Neuronal stem cell (in vitro differentiated cells): ENCODE measurements at regions not wholly inside any gene's neighbourhood (a gene's known extent, or its start where the extent isn't known, plus 50 kb on each side); places are given as distances from the start of the nearest gene placed in this dataset.
"Not testable (repeated sequence)": the region's sequence is repeated elsewhere in the genome, so short reads cannot be mapped to it uniquely, and the experiment has no call there.

Experiments used
- DNase-seq: peaks from one replicate; pipeline ENCODE4 v3.0.0-alpha.2; 2013; ENCODE audit warnings: low spot score
- H2AFZ ChIP-seq: one replicate; pipeline ENCODE4 v1.6.1; 2013; ENCODE audit warnings: mild to moderate bottlenecking, low read length, inconsistent platforms
- H2AK5ac ChIP-seq: 2 replicates; pipeline ENCODE4 v1.6.1; 2013; ENCODE audit warnings: low read depth, mild to moderate bottlenecking, inconsistent platforms, low read length, moderate library complexity, mixed read lengths
- H2BK120ac ChIP-seq: 2 replicates; pipeline ENCODE4 v1.6.1; 2013; ENCODE audit warnings: low read depth, mild to moderate bottlenecking, inconsistent platforms, low read length, moderate library complexity, mixed read lengths
- H2BK12ac ChIP-seq: one replicate; pipeline ENCODE4 v1.6.1; 2013; ENCODE audit warnings: low read length, inconsistent platforms
- H2BK15ac ChIP-seq: 2 replicates; pipeline ENCODE4 v1.6.1; 2013; ENCODE audit warnings: mild to moderate bottlenecking, low read length, inconsistent platforms, mixed read lengths
- H2BK5ac ChIP-seq: one replicate; pipeline ENCODE4 v1.6.1; 2013; ENCODE audit warnings: inconsistent platforms, mild to moderate bottlenecking, low read length, moderate library complexity
- H3K14ac ChIP-seq: one replicate; pipeline ENCODE4 v1.6.1; 2013; ENCODE audit warnings: low read length, inconsistent platforms
- H3K18ac ChIP-seq: 2 replicates; pipeline ENCODE4 v1.6.1; 2013; ENCODE audit warnings: low read length, inconsistent platforms
- H3K23ac ChIP-seq: 2 replicates; pipeline ENCODE4 v1.6.1; 2013; ENCODE audit warnings: low read depth, mild to moderate bottlenecking, mixed read lengths, low read length, inconsistent platforms; ENCODE audit not compliant: poor library complexity
- H3K27ac ChIP-seq: replicated peaks from 3 replicates; pipeline ENCODE4 v1.5.1; 2013; ENCODE audit warnings: low read length, inconsistent platforms
- H3K27me3 ChIP-seq, 3 experiments: 2 replicates each; pipeline ENCODE4 v1.6.1; 2013; ENCODE audit warnings: low read length in 3 of 3, mild to moderate bottlenecking in 2 of 3, inconsistent platforms in 1 of 3, low read depth in 1 of 3, mixed read lengths in 1 of 3, moderate library complexity in 1 of 3; ENCODE audit not compliant: control insufficient read depth in 3 of 3, insufficient read depth in 3 of 3
- H3K36me3 ChIP-seq, 2 donors: replicated peaks in 1 of 2; 2 replicates each; pipeline ENCODE4 v1.6.1; 2013; ENCODE audit warnings: low read length in 2 of 2; ENCODE audit not compliant: control insufficient read depth in 2 of 2, insufficient read depth in 2 of 2
- H3K4ac ChIP-seq: 2 replicates; pipeline ENCODE4 v1.6.1; 2013; ENCODE audit warnings: inconsistent platforms, mild to moderate bottlenecking, low read length, moderate library complexity
- H3K4me1 ChIP-seq, 2 donors: 1 replicate in 1 of 2; 2 replicates in 1 of 2; pipeline ENCODE4 v1.6.1; 2013; ENCODE audit warnings: low read length in 2 of 2, low read depth in 1 of 2; ENCODE audit not compliant: control insufficient read depth in 2 of 2, insufficient read depth in 1 of 2
- H3K4me2 ChIP-seq: one replicate; pipeline ENCODE4 v1.6.1; 2013; ENCODE audit warnings: mild to moderate bottlenecking, low read length, inconsistent platforms; ENCODE audit not compliant: insufficient read depth, poor library complexity, severe bottlenecking
- H3K4me3 ChIP-seq, 2 donors: 2 replicates each; pipeline ENCODE4 v1.5.1; 2013; ENCODE audit warnings: low read length in 2 of 2, mild to moderate bottlenecking in 2 of 2, inconsistent platforms in 1 of 2, moderate library complexity in 1 of 2
- H3K79me1 ChIP-seq: one replicate; pipeline ENCODE4 v1.6.1; 2013; ENCODE audit warnings: low read depth, mild to moderate bottlenecking, inconsistent platforms, low read length, moderate library complexity
- H3K9ac ChIP-seq: one replicate; pipeline ENCODE4 v1.6.1; 2013; ENCODE audit warnings: mild to moderate bottlenecking, low read depth, low read length, inconsistent platforms; ENCODE audit not compliant: poor library complexity
- H3K9me3 ChIP-seq, 2 donors: replicated peaks in 1 of 2; 2 replicates each; pipeline versions ENCODE3 to v1.6.1; 2013; ENCODE audit warnings: low read length in 2 of 2, mild to moderate bottlenecking in 2 of 2, inconsistent platforms in 1 of 2, low read depth in 1 of 2, mixed read lengths in 1 of 2, moderate library complexity in 1 of 2; ENCODE audit not compliant: control insufficient read depth in 2 of 2, insufficient read depth in 1 of 2
- H4K8ac ChIP-seq: one replicate; pipeline ENCODE4 v1.6.1; 2013; ENCODE audit warnings: low read depth, mild to moderate bottlenecking, inconsistent platforms, low read length, moderate library complexity
- H4K91ac ChIP-seq: one replicate; pipeline ENCODE4 v1.6.1; 2013; ENCODE audit warnings: low read length, low read depth, mild to moderate bottlenecking, inconsistent platforms; ENCODE audit not compliant: poor library complexity
- WGBS, 2 donors: extraction: QIAGEN DNeasy Blood & Tissue Kit; methylation state at CpG; one replicate each; pipeline ENCODE4 v1.1.7; 2013; ENCODE audit warnings: missing lambda C conversion rate in 2 of 2, mixed read lengths in 1 of 2; ENCODE audit not compliant: insufficient read length in 2 of 2, insufficient replicate concordance in 1 of 2; ENCODE audit errors: extremely low coverage in 2 of 2; 5-methylcytosine and 5-hydroxymethylcytosine counted together

- Histone ChIP-seq H3K27ac (no peak overlapping the region), H2AK5ac (no peak overlapping the region), H3K36me3 (no peaks in the 10 kb centered on the region), H2BK12ac (no peak overlapping the region), H3K14ac (no peak overlapping the region), H3K9ac (no peak overlapping the region), H3K23ac (no peak overlapping the region), H2BK120ac (no peak overlapping the region), H4K91ac (no peak overlapping the region), H2BK15ac (no peak overlapping the region), H3K4me2 (no peak overlapping the region), H3K4ac (no peak overlapping the region), H3K4me1 (no peaks in the 10 kb centered on the region), H3K27me3 (no peaks in the 10 kb centered on the region), H4K8ac (no peak overlapping the region), H2BK5ac (no peak overlapping the region), H2AFZ (no peak overlapping the region), H3K18ac (no peak overlapping the region), H3K4me3 (no peak overlapping the region), H3K9me3 (no peaks in the 10 kb centered on the region), H3K79me1 (no peaks in the 10 kb centered on the region)
- no peak for DNase-seq
- WGBS, 2 donors = no CpG with 5 or more reads among the region's 11 CpGs
These were observed 83.8 kb upstream of the GRIN2A start for GRCh38 chr16:10265770-10266615.

GRCh38 chr16:10266809-10267208 lies 84.6 kb upstream of the GRIN2A start:
- no peak overlapping the region for H3K27ac ChIP-seq
- no peak overlapping the region for H2BK120ac ChIP-seq
- no peak overlapping the region for H3K18ac ChIP-seq
- no peak overlapping the region for H3K14ac ChIP-seq
- H2AFZ ChIP-seq = no peak overlapping the region
- no peaks in the 10 kb centered on the region for H3K4me1 ChIP-seq
- H2BK15ac ChIP-seq = no peak overlapping the region
- H3K9ac ChIP-seq = no peak overlapping the region
- no peak overlapping the region for H2BK5ac ChIP-seq
- no peaks in the 10 kb centered on the region for H3K9me3 ChIP-seq
- no peak overlapping the region for H3K23ac ChIP-seq
- no peak for DNase-seq
- H4K91ac ChIP-seq = no peak overlapping the region
- no peak overlapping the region for H2BK12ac ChIP-seq
- no peak overlapping the region for H4K8ac ChIP-seq
- H3K4me2 ChIP-seq = no peak overlapping the region
- H3K4ac ChIP-seq = no peak overlapping the region
- no peak overlapping the region for H2AK5ac ChIP-seq
- no peaks in the 10 kb centered on the region for H3K36me3 ChIP-seq
- WGBS, 2 donors = no CpG with 5 or more reads among the region's 5 CpGs
- no peaks in the 10 kb centered on the region for H3K27me3 ChIP-seq
- H3K79me1 ChIP-seq = no peaks in the 10 kb centered on the region
- no peak overlapping the region for H3K4me3 ChIP-seq

- Histone ChIP-seq H3K36me3 (no peaks in the 10 kb centered on the region), H4K91ac (no peak overlapping the region), H3K23ac (no peak overlapping the region), H3K27ac (no peak overlapping the region), H3K4ac (no peak overlapping the region), H3K14ac (no peak overlapping the region), H3K4me3 (no peak overlapping the region), H2BK120ac (no peak overlapping the region), H2AFZ (no peak overlapping the region), H3K4me2 (no peak overlapping the region), H2BK15ac (no peak overlapping the region), H4K8ac (no peak overlapping the region), H3K9me3 (no peaks in the 10 kb centered on the region), H2BK12ac (no peak overlapping the region), H2BK5ac (no peak overlapping the region), H3K27me3 (no peaks in the 10 kb centered on the region), H2AK5ac (no peak overlapping the region), H3K18ac (no peak overlapping the region), H3K4me1 (no peaks in the 10 kb centered on the region), H3K9ac (no peak overlapping the region), H3K79me1 (no peaks in the 10 kb centered on the region)
- no CpG with 5 or more reads among the region's 1 CpG for WGBS, 2 donors
- no peak for DNase-seq
These were observed 87.4 kb upstream of the GRIN2A start for GRCh38 chr16:10269632-10270031.

GRCh38 chr16:10272250-10272854 lies 90.1 kb upstream of the GRIN2A start:
- H3K4me2 ChIP-seq, H3K36me3 ChIP-seq, H2BK12ac ChIP-seq, H2BK5ac ChIP-seq, H3K4me3 ChIP-seq, H3K4me1 ChIP-seq, DNase-seq, H3K23ac ChIP-seq, H3K27ac ChIP-seq, H3K9me3 ChIP-seq, H2AK5ac ChIP-seq, H4K8ac ChIP-seq, H3K4ac ChIP-seq, H2BK120ac ChIP-seq, H3K14ac ChIP-seq, H4K91ac ChIP-seq, H2AFZ ChIP-seq, H3K18ac ChIP-seq, H3K9ac ChIP-seq, H3K79me1 ChIP-seq, H3K27me3 ChIP-seq, H2BK15ac ChIP-seq: not testable (repeated sequence)
- no CpG with 5 or more reads among the region's 6 CpGs for WGBS, 2 donors
